ENCODE measurements at regions not wholly inside any gene's neighbourhood (a gene's known extent, or its start where the extent isn't known, plus 50 kb on each side); places are given as distances from the start of the nearest gene placed in this dataset.

DNA sequence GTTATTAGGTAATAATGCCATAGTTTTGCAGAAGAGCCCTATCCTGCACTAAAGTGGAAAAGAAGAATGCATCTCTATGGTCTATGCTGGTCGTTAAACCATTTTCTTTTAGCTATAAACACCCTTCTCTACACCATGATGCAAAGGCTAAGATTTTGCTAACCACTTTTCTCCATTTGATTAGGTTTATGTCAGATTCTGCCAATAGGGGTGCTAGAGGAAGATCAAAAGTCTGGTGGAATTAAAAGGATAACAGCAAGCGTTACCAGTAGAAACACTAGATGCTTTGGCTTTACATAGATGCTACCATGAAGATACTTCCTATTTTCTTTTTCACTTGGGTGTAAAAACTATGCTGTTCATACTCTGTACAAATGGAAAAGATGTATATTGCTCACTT is 669.8 kb upstream of the ARPP21 start:
- peaks cover 1% of the 10 kb centered on the region for H3K9me3 ChIP-seq (ENCODE audit: severe bottlenecking)
- DNase-seq, result no peak
- H3K27ac ChIP-seq, result no peak overlapping the region
- H3K4me3 ChIP-seq (ENCODE audit: low read depth, low read length), result no peak overlapping the region
- H3K27me3 ChIP-seq (ENCODE audit: insufficient read depth, low read depth, severe bottlenecking), result no peaks in the 10 kb centered on the region
- H3K36me3 ChIP-seq, result no peaks in the 10 kb centered on the region
- TF ChIP-seq, protein P1, sequence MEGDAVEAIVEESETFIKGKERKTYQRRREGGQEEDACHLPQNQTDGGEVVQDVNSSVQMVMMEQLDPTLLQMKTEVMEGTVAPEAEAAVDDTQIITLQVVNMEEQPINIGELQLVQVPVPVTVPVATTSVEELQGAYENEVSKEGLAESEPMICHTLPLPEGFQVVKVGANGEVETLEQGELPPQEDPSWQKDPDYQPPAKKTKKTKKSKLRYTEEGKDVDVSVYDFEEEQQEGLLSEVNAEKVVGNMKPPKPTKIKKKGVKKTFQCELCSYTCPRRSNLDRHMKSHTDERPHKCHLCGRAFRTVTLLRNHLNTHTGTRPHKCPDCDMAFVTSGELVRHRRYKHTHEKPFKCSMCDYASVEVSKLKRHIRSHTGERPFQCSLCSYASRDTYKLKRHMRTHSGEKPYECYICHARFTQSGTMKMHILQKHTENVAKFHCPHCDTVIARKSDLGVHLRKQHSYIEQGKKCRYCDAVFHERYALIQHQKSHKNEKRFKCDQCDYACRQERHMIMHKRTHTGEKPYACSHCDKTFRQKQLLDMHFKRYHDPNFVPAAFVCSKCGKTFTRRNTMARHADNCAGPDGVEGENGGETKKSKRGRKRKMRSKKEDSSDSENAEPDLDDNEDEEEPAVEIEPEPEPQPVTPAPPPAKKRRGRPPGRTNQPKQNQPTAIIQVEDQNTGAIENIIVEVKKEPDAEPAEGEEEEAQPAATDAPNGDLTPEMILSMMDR (IDR thresholded peaks at IDR 0.05; ENCODE audit: low read depth, low read length), result no peak

- TF ChIP-seq, protein P1 (IDR thresholded peaks at IDR 0.05; ENCODE audit: low read depth, low read length), result no peak
- Histone ChIP-seq H3K9me3 (ENCODE audit: severe bottlenecking) (peaks cover 8% of the 10 kb centered on the region), H3K27me3 (ENCODE audit: insufficient read depth, low read depth, severe bottlenecking) (no peaks in the 10 kb centered on the region), H3K27ac (no peak overlapping the region), H3K36me3 (no peaks in the 10 kb centered on the region), H3K4me3 (ENCODE audit: low read depth, low read length) (no peak overlapping the region)
- no peak for DNase-seq
Measured at GRCh38 chr3:34972481-34972880, 666.8 kb upstream of the ARPP21 start.

GRCh38 chr3:34973586-34973985 is 665.7 kb upstream of the ARPP21 start:
- TF ChIP-seq, protein P1 (IDR thresholded peaks at IDR 0.05; ENCODE audit: low read depth, low read length), result no peak
- Histone ChIP-seq H3K9me3 (ENCODE audit: severe bottlenecking) (peaks cover 8% of the 10 kb centered on the region), H3K4me3 (ENCODE audit: low read depth, low read length) (no peak overlapping the region), H3K27ac (no peak overlapping the region), H3K27me3 (ENCODE audit: insufficient read depth, low read depth, severe bottlenecking) (no peaks in the 10 kb centered on the region), H3K36me3 (no peaks in the 10 kb centered on the region)
- no peak for DNase-seq

DNA sequence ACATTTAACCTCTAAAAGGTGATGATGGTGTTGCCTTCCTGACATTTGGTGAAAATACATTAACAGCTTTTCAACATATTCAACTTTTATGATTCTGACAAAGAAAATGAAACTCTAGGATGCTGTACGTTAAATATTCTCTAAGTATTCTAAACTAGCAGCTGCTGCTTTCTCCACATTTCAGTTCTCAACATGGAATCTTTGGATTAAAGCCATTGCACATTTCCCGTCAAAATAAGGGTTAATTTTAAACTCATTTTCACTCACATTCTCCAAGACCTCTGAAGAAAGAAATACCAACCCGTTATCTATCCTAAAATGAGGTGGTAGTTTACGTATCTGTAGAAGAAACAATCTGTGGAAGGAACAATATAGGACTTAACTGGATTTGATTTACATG is 655.7 kb upstream of the ARPP21 start:
- TF ChIP-seq, protein P1 (IDR thresholded peaks at IDR 0.05; ENCODE audit: low read depth, low read length), result no peak
- no peaks in the 10 kb centered on the region for H3K36me3 ChIP-seq
- H3K4me3 ChIP-seq (ENCODE audit: low read depth, low read length), result no peak overlapping the region
- H3K9me3 ChIP-seq (ENCODE audit: severe bottlenecking), result no peaks in the 10 kb centered on the region
- H3K27ac ChIP-seq, result no peak overlapping the region
- H3K27me3 ChIP-seq (ENCODE audit: insufficient read depth, low read depth, severe bottlenecking), result no peaks in the 10 kb centered on the region
- DNase-seq, result no peak

DNA sequence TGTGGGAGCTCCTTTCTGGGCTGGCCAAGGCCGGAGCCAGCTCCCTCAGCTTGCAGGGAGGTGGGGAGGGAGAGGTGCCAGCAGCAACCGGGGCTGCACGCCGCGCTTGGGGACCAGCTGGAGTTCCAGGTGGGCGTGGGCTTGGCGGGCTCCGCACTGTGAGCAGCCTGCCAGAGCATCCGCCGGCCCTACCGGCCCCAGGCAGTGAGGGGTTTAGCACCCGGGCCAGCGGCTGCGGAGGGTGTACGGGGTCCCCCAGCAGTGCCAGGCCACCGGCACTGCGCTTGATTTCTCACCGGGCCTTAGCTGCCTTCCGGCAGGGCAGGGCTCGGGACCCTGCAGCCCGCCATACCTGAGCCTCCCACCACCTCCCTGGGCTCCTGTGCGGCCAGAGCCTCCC is 651.0 kb upstream of the ARPP21 start:
- no peaks in the 10 kb centered on the region for H3K27me3 ChIP-seq (ENCODE audit: insufficient read depth, low read depth, severe bottlenecking)
- H3K9me3 ChIP-seq (ENCODE audit: severe bottlenecking), result no peaks in the 10 kb centered on the region
- no peak overlapping the region for H3K4me3 ChIP-seq (ENCODE audit: low read depth, low read length)
- no peaks in the 10 kb centered on the region for H3K36me3 ChIP-seq
- no peak for DNase-seq
- TF ChIP-seq, protein P1 (IDR thresholded peaks at IDR 0.05; ENCODE audit: low read depth, low read length), result no peak
- no peak overlapping the region for H3K27ac ChIP-seq

GRCh38 chr3:34995796-34996430 is 643.4 kb upstream of the ARPP21 start:
- Histone ChIP-seq H3K9me3 (ENCODE audit: severe bottlenecking) (no peaks in the 10 kb centered on the region), H3K27me3 (ENCODE audit: insufficient read depth, low read depth, severe bottlenecking) (no peaks in the 10 kb centered on the region), H3K4me3 (ENCODE audit: low read depth, low read length) (no peak overlapping the region), H3K36me3 (no peaks in the 10 kb centered on the region), H3K27ac (no peak overlapping the region)
- DNase-seq, result no peak
- TF ChIP-seq, protein P1 (IDR thresholded peaks at IDR 0.05; ENCODE audit: low read depth, low read length), result no peak

Measured in WERI-Rb-1 (cell line).